Neural progenitor cell (in vitro differentiated cells): ENCODE measurements at regions not wholly inside any gene's neighbourhood (a gene's known extent, or its start where the extent isn't known, plus 50 kb on each side); places are given as distances from the start of the nearest gene placed in this dataset.

Source experiments
- DNase-seq: peaks from one replicate; pipeline ENCODE4 v3.0.0-alpha.2; 2016; ENCODE audit warnings: low spot score
- H2AFZ ChIP-seq: fragments of 200-600 bp; sonication (generic); replicated peaks from 2 replicates; pipeline ENCODE4 v1.6.1; 2016; ENCODE audit warnings: antibody characterized with exemption
- H3F3A ChIP-seq: fragments of 200-600 bp; sonication (generic); 2 replicates; pipeline ENCODE4 v1.6.1; 2016; ENCODE audit warnings: antibody characterized with exemption, low read depth
- H3K27ac ChIP-seq: fragments of 200-600 bp; sonication (generic); 2 replicates; pipeline ENCODE4 v1.5.1; 2016; ENCODE audit warnings: mild to moderate bottlenecking
- H3K27me3 ChIP-seq: fragments of 200-600 bp; sonication (generic); 2 replicates; pipeline ENCODE4 v1.6.1; 2016; ENCODE audit warnings: mild to moderate bottlenecking, moderate library complexity
- H3K36me3 ChIP-seq: fragments of 200-600 bp; sonication (generic); 2 replicates; pipeline ENCODE4 v1.5.1; 2016
- H3K4me1 ChIP-seq: fragments of 200-600 bp; sonication (generic); 2 replicates; pipeline ENCODE4 v1.6.1; 2016; ENCODE audit warnings: mixed run types
- H3K4me2 ChIP-seq: fragments of 200-600 bp; sonication (generic); 2 replicates; pipeline ENCODE4 v1.6.1; 2016
- H3K4me3 ChIP-seq: fragments of 200-600 bp; sonication (generic); 2 replicates; pipeline ENCODE4 v1.5.1; 2016
- H3K79me2 ChIP-seq: fragments of 200-600 bp; sonication (generic); 2 replicates; pipeline ENCODE4 v1.6.1; 2016; ENCODE audit warnings: low read depth
- H3K9ac ChIP-seq: fragments of 200-600 bp; sonication (generic); 2 replicates; pipeline ENCODE4 v1.6.1; 2016
- H3K9me3 ChIP-seq: fragments of 200-600 bp; sonication (generic); 2 replicates; pipeline ENCODE4 v1.5.1; 2016; ENCODE audit warnings: low read depth
- H4K20me1 ChIP-seq: fragments of 200-600 bp; sonication (generic); 2 replicates; pipeline ENCODE4 v1.6.1; 2016; ENCODE audit warnings: low read depth
- H3K27ac Mint-ChIP-seq: 3 replicates; pipeline ENCODE4 v1.8.0; 2021; ENCODE audit warnings: mixed read lengths
- H3K27me3 Mint-ChIP-seq: 2 replicates; pipeline ENCODE4 v1.8.0; 2022; ENCODE audit warnings: low read depth, mild to moderate bottlenecking, inconsistent platforms, moderate library complexity, mixed read lengths; ENCODE audit not compliant: insufficient read depth
- H3K36me3 Mint-ChIP-seq: 3 replicates; pipeline ENCODE4 v1.8.0; 2021; ENCODE audit warnings: mixed read lengths
- H3K4me1 Mint-ChIP-seq: 3 replicates; pipeline ENCODE4 v1.8.0; 2021; ENCODE audit warnings: mixed read lengths
- H3K4me3 Mint-ChIP-seq: 3 replicates; pipeline ENCODE4 v1.8.0; 2021; ENCODE audit warnings: mild to moderate bottlenecking, moderate library complexity, mixed read lengths
- H3K9me3 Mint-ChIP-seq: 3 replicates; pipeline ENCODE4 v1.8.0; 2020; ENCODE audit warnings: mixed read lengths
- EZH2 ChIP-seq: fragments of 200-600 bp; sonication (generic); IDR thresholded peaks from 2 replicates; pipeline ENCODE4 v1.6.1; 2017; ENCODE audit warnings: antibody characterized with exemption, mild to moderate bottlenecking, moderate library complexity
- EZH2phosphoT487 ChIP-seq: fragments of 200-600 bp; sonication (generic); IDR thresholded peaks from 2 replicates; pipeline ENCODE4 v1.6.1; 2017; ENCODE audit warnings: antibody characterized with exemption
- TF ChIP-seq, protein P1 (sequence below): fragments of 200-600 bp; sonication (generic); IDR thresholded peaks from 2 replicates; pipeline ENCODE4 v1.5.1; 2017; ENCODE audit warnings: antibody characterized with exemption, mild to moderate bottlenecking

DNA sequence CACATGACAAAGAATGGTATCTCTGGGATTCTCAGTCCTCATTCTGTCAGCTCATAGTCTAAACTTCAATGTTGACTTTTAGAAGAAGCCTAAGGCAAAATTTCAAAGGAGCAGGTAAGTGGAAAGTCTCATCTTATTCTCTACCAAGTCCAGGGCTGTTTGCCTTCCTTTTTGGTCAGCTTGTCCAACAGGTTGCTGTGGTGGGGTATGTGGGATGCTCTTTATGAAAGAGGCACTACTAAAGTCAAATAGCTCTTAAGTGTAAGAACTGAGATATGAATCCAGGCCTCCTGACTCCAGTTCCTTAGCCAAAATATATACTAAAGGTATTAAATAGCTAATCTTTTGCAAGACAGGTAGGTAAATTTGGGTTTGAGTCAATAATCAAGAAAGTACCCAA, 540.6 kb upstream of the SPRY2 start:
- H3K4me1 Mint-ChIP-seq = no peaks in the 10 kb centered on the region
- Histone ChIP-seq H3K79me2 (no peaks in the 10 kb centered on the region), H3K4me3 (no peak overlapping the region), H2AFZ (peak overlapping the region; percentile 15), H3K27me3 (no peaks in the 10 kb centered on the region), H4K20me1 (no peaks in the 10 kb centered on the region), H3K4me1 (peaks cover 10% of the 10 kb centered on the region), H3K36me3 (no peaks in the 10 kb centered on the region), H3K9ac (no peak overlapping the region), H3F3A (no peaks in the 10 kb centered on the region), H3K9me3 (no peaks in the 10 kb centered on the region), H3K4me2 (no peak overlapping the region), H3K27ac (no peak overlapping the region)
- H3K9me3 Mint-ChIP-seq = no peaks in the 10 kb centered on the region
- no peak overlapping the region for H3K27ac Mint-ChIP-seq
- H3K4me3 Mint-ChIP-seq = no peak overlapping the region
- TF ChIP-seq, protein P1, sequence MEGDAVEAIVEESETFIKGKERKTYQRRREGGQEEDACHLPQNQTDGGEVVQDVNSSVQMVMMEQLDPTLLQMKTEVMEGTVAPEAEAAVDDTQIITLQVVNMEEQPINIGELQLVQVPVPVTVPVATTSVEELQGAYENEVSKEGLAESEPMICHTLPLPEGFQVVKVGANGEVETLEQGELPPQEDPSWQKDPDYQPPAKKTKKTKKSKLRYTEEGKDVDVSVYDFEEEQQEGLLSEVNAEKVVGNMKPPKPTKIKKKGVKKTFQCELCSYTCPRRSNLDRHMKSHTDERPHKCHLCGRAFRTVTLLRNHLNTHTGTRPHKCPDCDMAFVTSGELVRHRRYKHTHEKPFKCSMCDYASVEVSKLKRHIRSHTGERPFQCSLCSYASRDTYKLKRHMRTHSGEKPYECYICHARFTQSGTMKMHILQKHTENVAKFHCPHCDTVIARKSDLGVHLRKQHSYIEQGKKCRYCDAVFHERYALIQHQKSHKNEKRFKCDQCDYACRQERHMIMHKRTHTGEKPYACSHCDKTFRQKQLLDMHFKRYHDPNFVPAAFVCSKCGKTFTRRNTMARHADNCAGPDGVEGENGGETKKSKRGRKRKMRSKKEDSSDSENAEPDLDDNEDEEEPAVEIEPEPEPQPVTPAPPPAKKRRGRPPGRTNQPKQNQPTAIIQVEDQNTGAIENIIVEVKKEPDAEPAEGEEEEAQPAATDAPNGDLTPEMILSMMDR = no peak
- TF ChIP-seq EZH2 = no peak
- TF ChIP-seq EZH2phosphoT487 = no peak
- H3K27me3 Mint-ChIP-seq = no peaks in the 10 kb centered on the region
- DNase-seq = no peak
- H3K36me3 Mint-ChIP-seq = no peaks in the 10 kb centered on the region

DNA sequence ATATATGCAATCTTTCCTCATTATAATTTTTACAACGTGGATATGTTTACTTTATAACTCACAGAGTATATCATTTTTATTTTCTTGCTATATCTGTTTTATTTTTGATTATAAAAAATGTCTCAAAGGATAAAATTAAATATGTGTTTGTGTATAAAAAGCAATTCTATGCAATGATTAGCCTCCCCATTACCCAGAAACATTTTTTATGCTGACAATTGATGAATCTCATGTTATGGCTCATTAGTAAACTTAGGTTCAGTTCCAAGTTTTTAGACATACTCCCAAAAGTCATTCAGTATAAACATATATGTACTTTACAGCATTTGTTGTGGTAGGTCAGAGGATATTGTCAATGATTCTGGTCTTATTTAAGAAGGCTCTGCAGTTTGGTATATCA, 540.1 kb upstream of the SPRY2 start:
- no peaks in the 10 kb centered on the region for H3F3A ChIP-seq
- no peaks in the 10 kb centered on the region for H3K9me3 Mint-ChIP-seq
- no peaks in the 10 kb centered on the region for H3K36me3 Mint-ChIP-seq
- no peaks in the 10 kb centered on the region for H4K20me1 ChIP-seq
- no peak overlapping the region for H3K27ac Mint-ChIP-seq
- no peaks in the 10 kb centered on the region for H3K79me2 ChIP-seq
- no peak overlapping the region for H2AFZ ChIP-seq
- DNase-seq = no peak
- H3K4me2 ChIP-seq = no peak overlapping the region
- no peaks in the 10 kb centered on the region for H3K4me1 Mint-ChIP-seq
- H3K9me3 ChIP-seq = no peaks in the 10 kb centered on the region
- TF ChIP-seq EZH2 (no peak), EZH2phosphoT487 (no peak)
- TF ChIP-seq, protein P1 = no peak
- H3K4me3 ChIP-seq = no peak overlapping the region
- no peaks in the 10 kb centered on the region for H3K27me3 Mint-ChIP-seq
- H3K9ac ChIP-seq = no peak overlapping the region
- H3K4me1 ChIP-seq = peaks cover 10% of the 10 kb centered on the region
- no peaks in the 10 kb centered on the region for H3K27me3 ChIP-seq
- H3K27ac ChIP-seq = no peak overlapping the region
- no peak overlapping the region for H3K4me3 Mint-ChIP-seq
- H3K36me3 ChIP-seq = no peaks in the 10 kb centered on the region

DNA sequence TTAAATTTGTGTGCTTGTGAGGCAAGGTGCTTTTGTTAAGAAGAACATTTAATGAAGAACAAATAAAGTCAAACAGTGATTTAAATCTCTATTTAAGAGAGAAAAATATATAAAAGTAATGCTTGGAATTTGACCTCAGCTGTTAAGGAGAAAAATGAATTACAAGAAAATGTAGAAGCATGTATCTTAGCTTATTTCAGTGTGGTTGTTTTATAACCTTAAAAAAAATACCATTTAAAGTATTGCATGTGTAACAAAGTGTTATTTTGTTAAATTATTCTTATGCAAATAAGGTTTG, 537.0 kb upstream of the SPRY2 start:
- Histone ChIP-seq H3K27ac (no peak overlapping the region), H3K9me3 (no peaks in the 10 kb centered on the region), H3K9ac (no peak overlapping the region), H3F3A (no peaks in the 10 kb centered on the region), H3K4me2 (no peak overlapping the region), H3K4me1 (no peaks in the 10 kb centered on the region), H3K27me3 (no peaks in the 10 kb centered on the region), H2AFZ (no peak overlapping the region), H4K20me1 (no peaks in the 10 kb centered on the region), H3K36me3 (no peaks in the 10 kb centered on the region), H3K4me3 (no peak overlapping the region), H3K79me2 (no peaks in the 10 kb centered on the region)
- no peaks in the 10 kb centered on the region for H3K9me3 Mint-ChIP-seq
- no peak overlapping the region for H3K4me3 Mint-ChIP-seq
- H3K27me3 Mint-ChIP-seq = no peaks in the 10 kb centered on the region
- H3K27ac Mint-ChIP-seq = no peak overlapping the region
- no peaks in the 10 kb centered on the region for H3K4me1 Mint-ChIP-seq
- H3K36me3 Mint-ChIP-seq = no peaks in the 10 kb centered on the region
- TF ChIP-seq, protein P1 = no peak
- no peak for TF ChIP-seq EZH2
- TF ChIP-seq EZH2phosphoT487 = no peak
- DNase-seq = no peak
